GM21825 (cell line): ENCODE measurements at regions not wholly inside any gene's neighbourhood (a gene's known extent, or its start where the extent isn't known, plus 50 kb on each side); places are given as distances from the start of the nearest gene placed in this dataset.
"Not testable (repeated sequence)": the region's sequence is repeated elsewhere in the genome, so short reads cannot be mapped to it uniquely, and the experiment has no call there.

ENCODE experiments used
- ATAC-seq: cut with Tn5 transposase; IDR thresholded peaks from one replicate; pipeline ENCODE4 v1.9.1; 2021; ENCODE audit warnings: mild to moderate bottlenecking, moderate library complexity; ENCODE audit not compliant: unreplicated experiment

DNA sequence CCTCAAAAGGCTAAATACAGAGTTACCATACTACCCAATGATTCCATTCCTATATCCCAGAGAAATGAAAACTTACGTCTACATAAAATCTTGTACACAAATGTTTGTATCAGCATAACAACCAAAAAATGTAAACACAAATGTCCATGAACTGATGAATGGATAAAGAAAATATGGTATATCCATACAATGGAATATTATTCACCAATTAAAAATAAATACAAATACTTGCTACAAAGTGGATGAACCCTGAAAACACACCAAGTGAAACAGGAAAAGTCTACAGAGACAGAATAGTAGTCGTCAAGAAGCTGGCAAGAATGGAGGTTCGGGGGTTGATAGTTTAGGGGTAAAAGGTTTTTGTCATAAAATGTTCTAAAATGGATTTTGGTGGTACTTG lies 54.0 kb upstream of the ANKRD28 start:
- ATAC-seq, result no peak

DNA sequence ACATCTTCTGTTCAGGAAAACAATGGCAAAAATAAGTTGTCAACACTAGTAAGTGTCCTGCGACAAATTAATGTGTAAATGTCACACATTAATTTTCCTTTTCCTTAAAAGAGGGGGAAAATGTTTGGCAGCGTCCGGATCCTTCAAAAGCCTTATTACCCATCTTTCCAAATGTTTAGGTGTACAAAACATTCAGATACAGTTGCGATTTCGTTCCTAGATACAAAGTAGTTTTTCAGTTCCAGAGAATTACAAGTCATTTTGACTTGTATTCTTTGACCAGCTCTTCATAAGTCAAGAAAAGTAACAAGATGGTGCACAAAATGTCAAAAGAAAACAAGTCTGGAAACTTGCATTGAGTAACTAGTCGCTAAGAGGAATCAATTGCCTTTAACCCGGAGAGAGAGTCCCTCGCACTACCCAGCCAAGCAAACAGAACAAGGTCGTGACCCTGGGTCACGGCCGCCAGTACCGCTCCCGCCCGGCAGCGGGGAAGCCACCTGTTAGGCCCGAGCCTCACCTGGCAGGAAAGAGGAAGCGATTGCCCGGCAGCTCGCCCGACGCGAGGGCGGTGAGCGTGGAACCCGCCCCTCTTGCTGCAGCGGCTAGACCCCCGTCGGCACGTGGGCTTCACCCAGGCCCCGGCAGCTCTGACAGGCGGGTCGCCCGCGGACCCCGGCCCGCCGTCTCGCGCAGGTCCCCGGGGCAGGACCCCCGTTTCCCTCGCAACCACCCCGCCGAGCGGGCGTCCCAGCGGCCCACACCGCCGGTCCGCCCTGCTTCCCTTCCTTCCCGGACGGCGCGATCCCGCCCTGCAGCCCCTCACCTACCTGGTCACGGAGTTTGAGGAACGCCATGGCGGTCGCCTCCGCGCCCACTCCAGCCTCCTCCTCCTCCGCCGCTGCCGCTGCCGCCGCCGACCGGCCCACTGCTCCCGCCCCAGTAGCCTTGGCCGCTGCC lies 61.0 kb upstream of the ANKRD28 start:
- peak; percentile 62 for ATAC-seq

- peak; percentile 81 for ATAC-seq
Observed at GRCh38 chr3:15859507-15860013, 61.8 kb upstream of the ANKRD28 start.

DNA sequence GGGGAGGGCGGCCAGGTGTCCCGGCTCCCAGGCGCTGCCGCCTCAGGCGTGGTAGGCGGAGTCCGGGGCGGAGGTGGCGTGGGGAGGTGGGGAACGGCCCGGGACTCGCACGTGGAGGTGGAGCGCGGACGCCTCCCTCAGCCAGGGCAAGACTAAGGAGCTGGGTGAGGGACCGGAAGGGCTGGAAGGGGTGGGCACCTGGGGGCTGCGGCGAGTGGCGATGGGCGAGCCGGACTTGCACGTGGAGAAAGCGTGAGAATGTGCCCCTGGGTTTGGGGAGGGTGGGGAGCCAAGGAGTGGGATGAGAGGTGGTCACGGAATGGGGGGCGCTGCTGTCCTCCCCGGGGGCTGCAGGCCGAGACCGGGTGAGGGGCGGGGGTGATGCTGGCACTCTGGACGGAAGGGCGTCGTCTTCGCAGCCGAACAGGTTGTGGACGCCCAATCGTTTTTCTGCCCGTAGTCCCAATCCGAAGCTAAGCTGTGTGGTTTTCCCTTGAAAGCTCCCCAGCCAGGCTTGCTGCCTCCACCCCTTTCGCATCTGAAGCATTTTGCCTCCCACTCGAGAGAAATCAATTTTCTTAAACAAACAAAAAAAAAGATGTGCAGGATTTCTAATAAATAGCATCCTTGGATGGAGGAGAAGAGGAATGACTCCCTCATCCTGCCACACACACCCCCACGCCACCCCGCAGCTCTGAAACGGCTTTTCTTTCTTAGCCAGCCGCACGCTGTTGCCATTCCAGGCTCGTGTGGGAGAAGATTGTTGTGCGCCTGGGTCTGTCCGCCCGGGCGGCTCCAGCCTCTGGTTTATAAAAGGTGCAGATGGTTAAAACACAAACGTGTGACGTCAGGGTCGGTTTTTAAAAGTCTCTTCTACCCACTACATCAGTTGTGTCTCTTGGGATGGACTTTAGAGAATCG lies 62.5 kb upstream of the ANKRD28 start:
- peak; percentile 50 for ATAC-seq

DNA sequence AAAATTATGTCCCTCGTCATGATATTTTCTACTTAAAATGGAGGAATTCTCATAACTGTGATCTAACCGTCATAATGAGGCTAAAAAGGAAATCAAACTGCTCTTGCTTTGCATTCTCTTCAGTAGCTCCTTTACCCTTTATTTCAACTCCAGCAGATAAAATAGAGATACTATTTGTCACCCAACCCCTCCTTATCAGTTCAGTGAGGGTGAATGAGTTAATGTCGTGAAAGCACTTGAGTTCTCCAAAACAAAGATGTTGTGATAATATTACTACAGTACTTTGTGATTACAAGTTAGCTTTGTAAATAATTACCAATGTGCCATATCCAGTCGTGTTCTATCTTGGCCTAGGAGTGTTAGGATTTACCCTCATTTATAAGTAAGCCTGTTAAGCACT lies 63.4 kb upstream of the ANKRD28 start:
- no peak for ATAC-seq

DNA sequence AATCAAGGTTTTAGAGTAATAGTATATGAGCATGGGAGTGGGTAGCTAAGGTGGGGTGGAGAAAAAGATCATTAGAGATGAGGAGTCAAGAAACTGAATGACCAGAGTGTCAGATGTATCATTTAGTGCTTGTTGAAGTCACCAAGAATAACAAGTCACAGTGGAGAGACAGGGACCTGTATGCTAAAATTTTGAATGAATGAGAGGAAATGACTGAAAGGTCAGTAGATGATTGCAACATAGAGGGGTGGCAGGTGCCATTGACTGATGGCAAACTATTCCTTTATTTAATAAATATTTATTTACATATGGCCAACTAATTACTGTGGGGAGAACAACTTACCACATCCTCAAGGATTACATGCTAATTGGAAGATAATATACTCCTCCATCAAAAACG lies 75.0 kb upstream of the ANKRD28 start:
- no peak for ATAC-seq

- ATAC-seq, result no peak
Observed at GRCh38 chr3:15873415-15873814, 75.6 kb upstream of the ANKRD28 start.

GRCh38 chr3:15875016-15875689 lies 77.4 kb upstream of the ANKRD28 start:
- no peak for ATAC-seq

DNA sequence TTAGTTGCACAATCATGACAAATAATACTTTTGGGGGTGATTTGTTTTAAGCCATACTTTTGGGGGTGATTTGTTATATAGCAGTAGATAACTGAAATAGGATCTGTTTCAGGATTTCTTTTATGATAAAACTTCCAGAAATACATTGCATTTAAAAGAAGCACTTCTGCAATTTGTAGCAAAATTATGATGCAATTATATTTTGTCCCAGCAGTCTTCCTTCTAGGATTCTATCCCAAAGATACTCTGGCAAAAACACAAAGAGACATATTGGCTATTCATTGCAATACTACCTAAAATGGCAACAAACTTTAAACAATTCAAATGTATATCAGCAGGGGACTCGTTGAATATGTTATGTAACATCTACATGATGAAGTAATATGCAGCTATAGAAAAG lies 78.9 kb upstream of the ANKRD28 start:
- ATAC-seq, result no peak

GRCh38 chr3:15877813-15878212 lies 80.0 kb upstream of the ANKRD28 start:
- no peak for ATAC-seq

GRCh38 chr3:15879787-15880186 lies 82.0 kb upstream of the ANKRD28 start:
- ATAC-seq, result not testable (repeated sequence)

GRCh38 chr3:15882577-15882976 lies 84.8 kb upstream of the ANKRD28 start:
- ATAC-seq, result no peak

DNA sequence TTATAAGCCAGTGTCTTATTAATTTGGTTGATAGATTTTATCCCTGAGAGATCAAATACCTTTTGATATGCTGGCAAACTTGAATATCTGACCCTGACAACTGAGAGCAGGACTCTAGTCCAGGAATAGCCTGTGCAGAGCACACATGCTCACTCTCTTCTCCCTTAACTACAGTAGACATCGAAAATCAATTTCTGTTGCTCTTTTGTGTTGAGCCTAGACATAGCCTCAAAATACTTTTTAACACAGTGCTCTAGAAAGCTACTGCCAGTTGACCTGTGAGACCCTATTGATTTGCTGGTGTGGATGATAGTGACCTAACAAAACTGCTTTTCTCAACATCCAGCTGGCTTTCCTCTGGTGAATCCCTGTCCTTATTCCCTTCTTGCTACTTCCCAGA lies 86.4 kb upstream of the ANKRD28 start:
- no peak for ATAC-seq

GRCh38 chr3:15886521-15886920 lies 88.7 kb upstream of the ANKRD28 start:
- ATAC-seq, result no peak

GRCh38 chr3:15887261-15887660 lies 89.5 kb upstream of the ANKRD28 start:
- ATAC-seq, result no peak

DNA sequence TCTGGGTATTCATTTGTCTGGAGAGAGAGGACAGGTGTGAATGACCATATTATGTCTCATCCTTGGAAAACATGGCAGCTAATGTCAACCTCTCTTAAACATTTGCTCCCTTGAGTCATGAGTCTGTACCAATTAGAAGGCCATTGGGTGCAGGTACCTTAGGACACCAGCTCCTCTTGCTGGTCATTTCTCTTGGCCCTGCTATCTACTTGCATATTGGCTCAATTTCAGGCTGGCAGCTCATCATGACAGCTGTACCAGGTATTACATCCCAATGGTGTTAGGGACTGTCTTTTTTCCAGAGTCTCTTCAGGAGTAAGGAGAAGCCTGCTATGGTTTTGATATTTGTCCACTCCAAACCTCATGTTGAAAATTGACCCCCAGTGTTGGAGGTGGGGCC lies 92.2 kb upstream of the ANKRD28 start:
- ATAC-seq, result no peak

GRCh38 chr3:15892311-15893227 lies 94.8 kb upstream of the ANKRD28 start:
- no peak for ATAC-seq

DNA sequence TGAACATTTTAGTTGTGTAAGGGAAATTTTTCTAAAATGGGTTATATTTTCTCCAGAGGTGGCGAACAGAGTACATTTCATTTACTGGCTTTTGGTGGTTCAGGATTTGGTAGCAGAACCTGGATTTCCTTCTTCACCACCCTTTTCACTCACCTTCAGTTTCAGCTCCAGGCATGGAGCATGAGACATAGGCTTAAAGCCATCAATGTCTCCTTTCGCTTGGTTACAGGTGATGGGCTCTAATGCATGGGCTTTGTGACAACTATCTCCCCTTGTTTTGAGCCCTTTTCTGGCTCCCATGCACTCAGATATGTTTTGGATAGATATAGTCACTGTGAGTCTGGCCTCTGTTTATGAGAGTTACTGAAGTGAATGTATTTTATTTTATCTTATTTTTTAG lies 96.6 kb upstream of the ANKRD28 start:
- ATAC-seq, result no peak

DNA sequence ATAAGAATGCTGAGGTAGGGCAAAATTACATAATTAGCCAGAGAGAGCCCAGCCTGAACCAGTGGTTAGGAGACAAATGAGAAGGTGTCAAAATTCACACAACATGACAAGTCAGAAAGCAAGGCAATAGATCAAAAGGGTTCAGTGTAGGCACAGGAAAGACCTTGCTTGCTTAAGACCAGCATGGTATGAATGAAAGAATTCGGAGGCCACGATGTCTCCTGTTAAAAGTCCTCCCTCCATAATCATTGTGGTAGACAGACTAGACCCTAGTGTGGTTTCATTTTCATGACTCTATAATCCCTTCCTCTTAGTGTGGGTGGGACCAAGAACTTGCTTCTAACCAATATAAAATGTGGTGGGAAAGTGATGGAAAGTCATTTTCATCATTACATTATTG lies 98.7 kb upstream of the ANKRD28 start:
- ATAC-seq, result no peak

DNA sequence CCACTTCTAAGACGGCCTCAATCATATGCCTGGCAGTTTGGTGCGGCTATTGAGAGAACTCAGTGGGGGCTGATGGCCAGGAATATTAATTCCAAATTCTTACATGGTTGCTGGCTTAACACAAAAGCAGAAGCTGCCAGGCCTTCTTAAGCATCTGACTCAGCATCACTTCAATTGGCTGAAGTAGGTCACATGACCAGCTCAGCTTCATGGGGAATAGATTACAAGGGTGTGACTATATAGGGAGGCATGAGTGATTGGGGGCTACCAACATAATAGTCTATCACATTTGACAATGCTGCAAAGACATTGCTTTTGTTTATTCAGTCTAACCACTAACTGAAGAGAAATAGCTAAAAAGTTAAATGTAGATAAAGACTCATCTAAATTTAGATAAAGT lies 101.6 kb upstream of the ANKRD28 start:
- no peak for ATAC-seq
